Fibroblast of pulmonary artery (primary cell): ENCODE measurements at regions not wholly inside any gene's neighbourhood (a gene's known extent, or its start where the extent isn't known, plus 50 kb on each side); places are given as distances from the start of the nearest gene placed in this dataset.
A peak's percentile ranks its signal among the peaks of the same experiment; 100 is the strongest.

Experiments used
- DNase-seq: peaks from one replicate; pipeline ENCODE4 v3.0.0-alpha.2; 2010; ENCODE audit warnings: low read depth
- H3K4me3 ChIP-seq: replicated peaks from 2 replicates; pipeline ENCODE4 v1.5.1; 2011; ENCODE audit warnings: low read depth, mild to moderate bottlenecking, control low read depth, low read length, moderate library complexity
- TF ChIP-seq, protein P1 (sequence below): IDR thresholded peaks from 2 replicates; pipeline ENCODE4 v1.5.1; 2011; ENCODE audit warnings: mild to moderate bottlenecking, control low read depth, low read length, inconsistent platforms; ENCODE audit errors: missing control alignments

DNA sequence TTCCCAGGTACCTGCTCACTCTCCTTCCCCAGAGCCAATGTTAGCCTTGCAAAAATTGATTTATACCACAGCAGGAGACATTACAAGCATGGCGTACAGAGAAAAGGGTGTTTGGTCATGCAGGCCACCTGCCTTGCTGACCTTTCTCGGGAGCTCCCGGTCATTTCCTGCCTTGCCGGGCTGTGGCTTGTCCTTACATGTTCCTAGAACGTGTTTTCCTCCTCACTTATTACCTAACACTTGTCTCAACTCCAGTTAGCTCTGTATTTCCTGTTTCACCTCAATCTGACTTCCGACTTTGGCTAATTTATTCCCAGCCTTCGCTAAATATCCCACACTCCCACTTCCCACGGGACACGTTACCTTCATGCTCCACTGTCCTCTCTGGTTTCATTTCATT is 282.5 kb downstream of the ICE1 start:
- no peak overlapping the region for H3K4me3 ChIP-seq
- no peak for DNase-seq
- TF ChIP-seq, protein P1, sequence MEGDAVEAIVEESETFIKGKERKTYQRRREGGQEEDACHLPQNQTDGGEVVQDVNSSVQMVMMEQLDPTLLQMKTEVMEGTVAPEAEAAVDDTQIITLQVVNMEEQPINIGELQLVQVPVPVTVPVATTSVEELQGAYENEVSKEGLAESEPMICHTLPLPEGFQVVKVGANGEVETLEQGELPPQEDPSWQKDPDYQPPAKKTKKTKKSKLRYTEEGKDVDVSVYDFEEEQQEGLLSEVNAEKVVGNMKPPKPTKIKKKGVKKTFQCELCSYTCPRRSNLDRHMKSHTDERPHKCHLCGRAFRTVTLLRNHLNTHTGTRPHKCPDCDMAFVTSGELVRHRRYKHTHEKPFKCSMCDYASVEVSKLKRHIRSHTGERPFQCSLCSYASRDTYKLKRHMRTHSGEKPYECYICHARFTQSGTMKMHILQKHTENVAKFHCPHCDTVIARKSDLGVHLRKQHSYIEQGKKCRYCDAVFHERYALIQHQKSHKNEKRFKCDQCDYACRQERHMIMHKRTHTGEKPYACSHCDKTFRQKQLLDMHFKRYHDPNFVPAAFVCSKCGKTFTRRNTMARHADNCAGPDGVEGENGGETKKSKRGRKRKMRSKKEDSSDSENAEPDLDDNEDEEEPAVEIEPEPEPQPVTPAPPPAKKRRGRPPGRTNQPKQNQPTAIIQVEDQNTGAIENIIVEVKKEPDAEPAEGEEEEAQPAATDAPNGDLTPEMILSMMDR = no peak

DNA sequence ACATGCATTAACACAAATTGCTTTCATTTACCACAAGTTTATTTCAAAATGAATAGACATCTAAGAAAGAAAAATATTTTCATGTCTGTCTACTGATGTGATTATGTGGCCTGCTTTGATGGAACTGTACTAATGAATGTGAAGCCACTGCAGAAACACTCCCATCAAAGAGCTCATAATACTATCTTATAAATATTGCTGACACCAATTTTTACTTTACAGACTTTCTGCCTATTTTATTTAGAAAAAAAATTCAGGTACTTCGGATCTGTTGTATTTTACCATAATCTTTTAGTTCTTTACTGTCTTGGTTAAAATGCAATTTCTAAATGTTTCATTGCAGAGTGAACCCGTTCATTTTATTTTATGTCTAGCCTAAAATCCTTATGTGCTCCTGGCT is 281.9 kb downstream of the ICE1 start:
- no peak overlapping the region for H3K4me3 ChIP-seq
- TF ChIP-seq, protein P1 = no peak
- no peak for DNase-seq

DNA sequence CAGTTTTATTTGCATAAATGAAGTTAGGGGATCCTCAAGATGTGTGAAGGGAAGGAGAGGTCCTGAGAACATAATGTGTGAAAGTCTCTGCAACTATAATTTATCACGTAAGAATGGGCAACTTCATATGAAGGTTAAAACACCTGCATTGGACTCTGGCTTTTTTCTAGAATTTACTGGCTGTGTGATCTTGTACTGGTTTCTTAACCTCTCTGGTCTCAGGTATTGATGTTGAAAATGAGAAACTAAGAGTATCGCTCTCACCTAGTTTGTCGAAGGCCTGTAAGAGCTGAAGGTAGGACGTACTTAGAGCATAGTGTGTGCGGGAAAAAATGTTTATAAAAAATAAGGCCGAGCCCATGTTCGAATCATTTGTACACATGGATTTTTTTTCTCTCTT is 280.5 kb downstream of the ICE1 start:
- no peak for DNase-seq
- H3K4me3 ChIP-seq = no peak overlapping the region
- TF ChIP-seq, protein P1 = no peak

DNA sequence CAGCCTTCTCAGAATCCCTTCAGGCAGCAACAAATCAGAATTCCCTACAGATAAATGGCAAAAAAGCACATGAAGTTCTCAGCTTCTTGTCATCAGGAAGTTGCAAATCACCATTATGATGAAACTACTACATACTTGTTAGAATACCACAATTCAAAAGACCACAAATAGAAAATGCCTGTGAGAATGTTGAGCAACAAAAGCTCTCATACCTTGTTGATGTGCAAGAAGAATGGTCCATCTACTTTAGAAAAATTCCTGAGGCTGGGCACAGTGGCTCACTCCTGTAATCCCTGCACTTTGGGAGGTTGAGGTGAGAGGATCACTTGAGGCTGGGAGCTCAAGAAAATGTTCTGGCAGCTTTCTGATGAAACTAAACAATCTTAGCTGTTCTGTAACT is 278.1 kb downstream of the ICE1 start:
- no peak overlapping the region for H3K4me3 ChIP-seq
- peak; percentile 7 for DNase-seq
- TF ChIP-seq, protein P1 = no peak

DNA sequence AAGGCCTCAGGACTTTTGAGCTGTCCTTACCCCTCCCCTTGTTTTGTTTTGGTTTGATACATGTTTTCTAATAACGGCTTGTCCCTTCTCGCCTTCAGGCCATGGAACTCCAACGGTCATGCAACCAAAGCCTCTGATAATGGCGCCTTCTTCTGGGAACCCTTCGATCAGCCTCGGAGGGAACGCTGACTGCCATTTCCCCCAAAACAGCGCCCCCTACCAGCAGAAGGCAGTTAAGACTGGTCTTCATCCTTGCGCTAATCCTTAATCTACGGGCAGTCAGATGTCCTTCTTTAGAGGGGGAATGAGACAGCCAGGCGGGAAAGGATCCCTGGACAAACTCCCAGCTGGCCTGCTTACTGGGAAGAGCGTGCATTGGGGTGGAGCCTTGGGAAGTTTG is 276.6 kb downstream of the ICE1 start:
- TF ChIP-seq, protein P1 = no peak
- DNase-seq = no peak

DNA sequence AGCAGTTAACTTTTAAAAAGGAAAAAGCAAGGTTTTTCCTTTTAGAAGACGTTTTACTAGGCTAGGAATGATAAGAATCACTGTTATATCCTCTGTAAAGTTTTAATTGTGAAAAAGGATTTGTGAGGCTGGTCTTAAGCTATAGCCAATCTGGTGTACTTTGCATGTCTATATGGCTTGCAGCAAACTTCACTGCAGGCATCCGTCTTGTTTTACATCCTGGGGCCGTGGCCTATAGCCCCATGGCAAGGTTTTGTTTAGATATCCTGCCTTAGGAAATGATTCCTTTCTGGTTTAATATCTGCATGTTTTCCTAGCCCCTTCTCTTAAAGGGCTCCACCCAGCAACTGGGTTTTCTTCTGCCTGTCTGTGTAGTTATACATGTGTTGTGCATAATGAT is 272.8 kb downstream of the ICE1 start:
- no peak overlapping the region for H3K4me3 ChIP-seq
- no peak for DNase-seq
- TF ChIP-seq, protein P1 = no peak

More for the DNA sequence above, 276.6 kb downstream of the ICE1 start:
- no peak overlapping the region for H3K4me3 ChIP-seq

DNA sequence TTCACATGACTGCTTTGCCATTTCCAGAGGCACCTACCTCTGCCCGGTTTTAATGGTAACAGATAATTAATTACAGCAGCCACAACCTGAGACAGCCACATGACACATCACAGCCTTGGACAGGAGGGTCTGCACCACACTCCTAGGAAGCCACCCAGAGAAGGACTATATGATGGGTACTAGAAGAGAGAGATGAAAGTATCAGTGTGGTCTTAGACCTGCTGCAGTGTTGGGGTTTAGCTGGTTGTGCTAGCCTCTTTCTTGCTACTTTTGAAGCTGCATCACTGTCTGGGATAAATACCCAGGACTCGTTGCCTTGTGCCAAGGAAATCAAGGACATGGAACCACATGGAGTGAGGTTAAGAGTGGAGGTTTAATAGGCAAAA is 266.4 kb downstream of the ICE1 start:
- H3K4me3 ChIP-seq = no peak overlapping the region
- no peak for DNase-seq
- TF ChIP-seq, protein P1 = no peak
